SK-N-SH treated with all-trans-retinoic acid at 6 μM for 48 hours (cell line): ENCODE measurements at regions not wholly inside any gene's neighbourhood (a gene's known extent, or its start where the extent isn't known, plus 50 kb on each side); places are given as distances from the start of the nearest gene placed in this dataset.

ENCODE experiments used
- ATAC-seq: fragments of 200-7000 bp; cut with Tn5 transposase; 3 replicates; pipeline ENCODE4 v1.9.1; 2020; ENCODE audit warnings: mild to moderate bottlenecking, moderate library complexity
- BACH2 ChIP-seq: fragments of 250-450 bp; sonication (Bioruptor Pico); IDR thresholded peaks from 2 replicates; pipeline ENCODE4 v1.9.0; 2021; ENCODE audit warnings: mild to moderate bottlenecking, borderline replicate concordance
- CSDC2 ChIP-seq: fragments of 250-450 bp; sonication (Bioruptor Pico); IDR thresholded peaks from 2 replicates; pipeline ENCODE4 v1.5.0; 2020; ENCODE audit warnings: mild to moderate bottlenecking, moderate library complexity
- ESRRG ChIP-seq: fragments of 250-450 bp; sonication (Bioruptor Pico); IDR thresholded peaks from 2 replicates; pipeline ENCODE4 v1.6.1; 2021; ENCODE audit warnings: mild to moderate bottlenecking
- ISL1 ChIP-seq: fragments of 250-450 bp; sonication (Bioruptor Pico); IDR thresholded peaks from 2 replicates; pipeline ENCODE4 v2.1.2; 2022; ENCODE audit warnings: mild to moderate bottlenecking, moderate library complexity
- OSR1 ChIP-seq: fragments of 250-450 bp; sonication (Bioruptor Pico); IDR thresholded peaks from 2 replicates; pipeline ENCODE4 v1.8.0; 2022; ENCODE audit warnings: moderate library complexity, mild to moderate bottlenecking, inconsistent platforms
- PPARA ChIP-seq: fragments of 250-450 bp; sonication (Bioruptor Pico); IDR thresholded peaks from 2 replicates; pipeline ENCODE4 v1.5.0; 2020; ENCODE audit warnings: mild to moderate bottlenecking, borderline replicate concordance
- RARB ChIP-seq: fragments of 250-450 bp; sonication (Bioruptor Pico); IDR thresholded peaks from 2 replicates; pipeline ENCODE4 v1.8.0; 2021; ENCODE audit warnings: mild to moderate bottlenecking, moderate library complexity
- SNAI2 ChIP-seq: fragments of 250-450 bp; sonication (Bioruptor Pico); IDR thresholded peaks from 2 replicates; pipeline ENCODE4 v1.5.0; 2020; ENCODE audit warnings: mild to moderate bottlenecking, moderate library complexity
- TCF4 ChIP-seq: fragments of 250-450 bp; sonication (Bioruptor Pico); IDR thresholded peaks from 2 replicates; pipeline ENCODE4 v1.8.0; 2021; ENCODE audit warnings: mild to moderate bottlenecking, moderate library complexity, borderline replicate concordance
- TOX ChIP-seq: fragments of 250-450 bp; sonication (Bioruptor Pico); IDR thresholded peaks from 2 replicates; pipeline ENCODE4 v1.8.0; 2021; ENCODE audit warnings: mild to moderate bottlenecking, moderate library complexity, borderline replicate concordance
- ZC3H10 ChIP-seq: fragments of 250-450 bp; sonication (Bioruptor Pico); IDR thresholded peaks from 2 replicates; pipeline ENCODE4 v1.5.1; 2021; ENCODE audit warnings: mild to moderate bottlenecking, moderate library complexity
- ZFP3 ChIP-seq: fragments of 250-450 bp; sonication (Bioruptor Pico); IDR thresholded peaks from 2 replicates; pipeline ENCODE4 v1.5.0; 2020; ENCODE audit warnings: mild to moderate bottlenecking, moderate library complexity
- ZFP30 ChIP-seq: fragments of 450-650 bp; formaldehyde crosslinking; IDR thresholded peaks from 2 replicates; pipeline ENCODE4 v1.5.0; 2022; ENCODE audit warnings: mild to moderate bottlenecking, moderate library complexity
- ZNF565 ChIP-seq: fragments of 450-650 bp; formaldehyde crosslinking; conservative IDR thresholded peaks from 2 replicates; pipeline ENCODE4 v1.5.0; 2020; ENCODE audit warnings: low read depth, mild to moderate bottlenecking, moderate library complexity
- TF ChIP-seq, protein P1 (sequence below): fragments of 250-450 bp; sonication (Bioruptor Pico); IDR thresholded peaks from 2 replicates; pipeline ENCODE4 v1.5.0; 2020; ENCODE audit warnings: mild to moderate bottlenecking, moderate library complexity
- TF ChIP-seq, protein P2 (sequence below): fragments of 250-450 bp; sonication (Bioruptor Pico); IDR thresholded peaks from 2 replicates; pipeline ENCODE4 v1.5.1; 2021; ENCODE audit warnings: mild to moderate bottlenecking, moderate library complexity
- TF ChIP-seq, protein P3 (sequence below): fragments of 250-450 bp; sonication (Bioruptor Pico); IDR thresholded peaks from 2 replicates; pipeline ENCODE4 v1.8.0; 2020; ENCODE audit warnings: mild to moderate bottlenecking, moderate library complexity, borderline replicate concordance
- TF ChIP-seq, protein P4 (sequence below): fragments of 250-450 bp; sonication (Bioruptor Pico); IDR thresholded peaks from 2 replicates; pipeline ENCODE4 v1.5.1; 2020; ENCODE audit warnings: low read depth, mild to moderate bottlenecking, moderate library complexity

DNA sequence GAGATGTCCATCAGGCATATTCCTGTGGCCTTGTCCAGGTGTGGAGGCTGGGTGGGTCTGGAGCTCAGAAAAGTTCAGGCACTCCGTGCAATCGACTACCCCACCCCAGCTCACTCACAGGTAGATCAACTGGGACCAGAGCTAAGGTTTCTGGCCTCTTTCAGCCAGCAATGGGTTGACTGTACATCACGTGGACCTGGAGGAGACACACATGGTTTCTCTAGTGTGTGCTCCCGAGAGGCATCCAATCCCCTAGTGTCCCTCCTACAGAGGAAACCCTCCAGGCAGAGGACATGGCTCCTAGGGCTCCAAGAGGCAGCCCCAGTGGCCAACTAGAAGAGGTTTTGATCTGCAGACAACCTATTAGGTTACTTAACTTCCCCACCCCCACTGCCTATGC is 119.5 kb upstream of the RGS6 start:
- no peak for ATAC-seq
- TF ChIP-seq BACH2 (no peak), ZC3H10 (CRISPR knock-in tag) (no peak), RARB (no peak), CSDC2 (CRISPR knock-in tag) (no peak), ZFP30 (no peak), ZFP3 (CRISPR knock-in tag) (no peak)
- TF ChIP-seq, protein P1, sequence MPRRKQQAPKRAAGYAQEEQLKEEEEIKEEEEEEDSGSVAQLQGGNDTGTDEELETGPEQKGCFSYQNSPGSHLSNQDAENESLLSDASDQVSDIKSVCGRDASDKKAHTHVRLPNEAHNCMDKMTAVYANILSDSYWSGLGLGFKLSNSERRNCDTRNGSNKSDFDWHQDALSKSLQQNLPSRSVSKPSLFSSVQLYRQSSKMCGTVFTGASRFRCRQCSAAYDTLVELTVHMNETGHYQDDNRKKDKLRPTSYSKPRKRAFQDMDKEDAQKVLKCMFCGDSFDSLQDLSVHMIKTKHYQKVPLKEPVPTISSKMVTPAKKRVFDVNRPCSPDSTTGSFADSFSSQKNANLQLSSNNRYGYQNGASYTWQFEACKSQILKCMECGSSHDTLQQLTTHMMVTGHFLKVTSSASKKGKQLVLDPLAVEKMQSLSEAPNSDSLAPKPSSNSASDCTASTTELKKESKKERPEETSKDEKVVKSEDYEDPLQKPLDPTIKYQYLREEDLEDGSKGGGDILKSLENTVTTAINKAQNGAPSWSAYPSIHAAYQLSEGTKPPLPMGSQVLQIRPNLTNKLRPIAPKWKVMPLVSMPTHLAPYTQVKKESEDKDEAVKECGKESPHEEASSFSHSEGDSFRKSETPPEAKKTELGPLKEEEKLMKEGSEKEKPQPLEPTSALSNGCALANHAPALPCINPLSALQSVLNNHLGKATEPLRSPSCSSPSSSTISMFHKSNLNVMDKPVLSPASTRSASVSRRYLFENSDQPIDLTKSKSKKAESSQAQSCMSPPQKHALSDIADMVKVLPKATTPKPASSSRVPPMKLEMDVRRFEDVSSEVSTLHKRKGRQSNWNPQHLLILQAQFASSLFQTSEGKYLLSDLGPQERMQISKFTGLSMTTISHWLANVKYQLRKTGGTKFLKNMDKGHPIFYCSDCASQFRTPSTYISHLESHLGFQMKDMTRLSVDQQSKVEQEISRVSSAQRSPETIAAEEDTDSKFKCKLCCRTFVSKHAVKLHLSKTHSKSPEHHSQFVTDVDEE (CRISPR knock-in tag), result no peak
- TF ChIP-seq, protein P2, sequence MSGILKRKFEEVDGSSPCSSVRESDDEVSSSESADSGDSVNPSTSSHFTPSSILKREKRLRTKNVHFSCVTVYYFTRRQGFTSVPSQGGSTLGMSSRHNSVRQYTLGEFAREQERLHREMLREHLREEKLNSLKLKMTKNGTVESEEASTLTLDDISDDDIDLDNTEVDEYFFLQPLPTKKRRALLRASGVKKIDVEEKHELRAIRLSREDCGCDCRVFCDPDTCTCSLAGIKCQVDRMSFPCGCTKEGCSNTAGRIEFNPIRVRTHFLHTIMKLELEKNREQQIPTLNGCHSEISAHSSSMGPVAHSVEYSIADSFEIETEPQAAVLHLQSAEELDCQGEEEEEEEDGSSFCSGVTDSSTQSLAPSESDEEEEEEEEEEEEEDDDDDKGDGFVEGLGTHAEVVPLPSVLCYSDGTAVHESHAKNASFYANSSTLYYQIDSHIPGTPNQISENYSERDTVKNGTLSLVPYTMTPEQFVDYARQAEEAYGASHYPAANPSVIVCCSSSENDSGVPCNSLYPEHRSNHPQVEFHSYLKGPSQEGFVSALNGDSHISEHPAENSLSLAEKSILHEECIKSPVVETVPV (CRISPR knock-in tag), result no peak
- TF ChIP-seq, protein P3, sequence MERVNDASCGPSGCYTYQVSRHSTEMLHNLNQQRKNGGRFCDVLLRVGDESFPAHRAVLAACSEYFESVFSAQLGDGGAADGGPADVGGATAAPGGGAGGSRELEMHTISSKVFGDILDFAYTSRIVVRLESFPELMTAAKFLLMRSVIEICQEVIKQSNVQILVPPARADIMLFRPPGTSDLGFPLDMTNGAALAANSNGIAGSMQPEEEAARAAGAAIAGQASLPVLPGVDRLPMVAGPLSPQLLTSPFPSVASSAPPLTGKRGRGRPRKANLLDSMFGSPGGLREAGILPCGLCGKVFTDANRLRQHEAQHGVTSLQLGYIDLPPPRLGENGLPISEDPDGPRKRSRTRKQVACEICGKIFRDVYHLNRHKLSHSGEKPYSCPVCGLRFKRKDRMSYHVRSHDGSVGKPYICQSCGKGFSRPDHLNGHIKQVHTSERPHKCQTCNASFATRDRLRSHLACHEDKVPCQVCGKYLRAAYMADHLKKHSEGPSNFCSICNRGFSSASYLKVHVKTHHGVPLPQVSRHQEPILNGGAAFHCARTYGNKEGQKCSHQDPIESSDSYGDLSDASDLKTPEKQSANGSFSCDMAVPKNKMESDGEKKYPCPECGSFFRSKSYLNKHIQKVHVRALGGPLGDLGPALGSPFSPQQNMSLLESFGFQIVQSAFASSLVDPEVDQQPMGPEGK (CRISPR knock-in tag), result no peak

DNA sequence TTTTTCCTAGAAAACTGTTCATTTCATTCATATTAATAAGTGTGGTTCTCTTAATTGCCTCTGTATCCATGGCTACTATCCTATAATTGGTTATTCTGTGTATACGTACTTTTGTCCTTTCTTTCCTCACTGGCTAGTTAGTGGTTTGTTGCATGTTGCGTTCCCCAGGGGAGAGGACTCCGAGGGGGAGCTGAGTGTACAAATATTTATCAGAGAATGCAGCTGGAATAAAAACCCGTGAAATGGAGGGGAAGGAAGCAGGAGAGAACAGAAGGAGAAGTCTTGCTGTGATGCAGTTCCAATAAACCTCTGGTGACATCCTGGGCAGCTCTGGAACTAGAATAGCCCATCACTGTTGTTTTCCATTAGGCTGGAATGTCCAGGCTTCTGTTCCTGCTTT is 117.1 kb upstream of the RGS6 start:
- TF ChIP-seq TOX, result no peak
- TF ChIP-seq, protein P3 (CRISPR knock-in tag), result no peak
- TF ChIP-seq OSR1 (CRISPR knock-in tag), result no peak
- TF ChIP-seq ESRRG, result no peak
- no peak for TF ChIP-seq SNAI2 (CRISPR knock-in tag)
- TF ChIP-seq, all 23 proteins: peak for 0
- no peak for ATAC-seq

DNA sequence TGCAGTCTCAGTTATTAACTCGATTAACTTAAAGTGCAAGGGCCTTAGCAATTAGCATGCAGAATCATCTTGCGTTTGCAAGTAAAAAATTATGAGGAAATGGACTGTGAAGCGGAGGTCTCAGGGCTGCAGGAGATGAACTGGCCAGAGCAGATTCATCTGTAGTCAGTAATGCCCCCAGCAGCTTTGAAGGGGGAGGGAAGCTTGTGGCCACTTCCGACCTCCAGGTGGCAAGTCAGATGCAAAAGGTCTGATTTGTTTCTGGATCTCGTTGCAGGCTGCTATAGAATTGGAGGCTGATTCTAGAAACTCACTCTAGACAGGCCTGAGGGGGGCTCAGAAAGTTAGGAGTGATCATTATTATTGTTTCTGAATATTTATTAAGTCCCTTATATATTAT is 107.4 kb upstream of the RGS6 start:
- TF ChIP-seq RARB, result no peak
- TF ChIP-seq CSDC2 (CRISPR knock-in tag), result no peak
- TF ChIP-seq, protein P1 (CRISPR knock-in tag), result no peak
- TF ChIP-seq BACH2, result no peak
- no peak for TF ChIP-seq PPARA (CRISPR knock-in tag)
- TF ChIP-seq SNAI2 (CRISPR knock-in tag), result no peak
- TF ChIP-seq ISL1, result no peak
- no peak for TF ChIP-seq ZNF565 (CRISPR knock-in tag)
- TF ChIP-seq, protein P3 (CRISPR knock-in tag), result no peak
- TF ChIP-seq, protein P2 (CRISPR knock-in tag), result no peak
- no peak for TF ChIP-seq OSR1 (CRISPR knock-in tag)
- no peak for TF ChIP-seq ZFP30
- TF ChIP-seq, protein P4, sequence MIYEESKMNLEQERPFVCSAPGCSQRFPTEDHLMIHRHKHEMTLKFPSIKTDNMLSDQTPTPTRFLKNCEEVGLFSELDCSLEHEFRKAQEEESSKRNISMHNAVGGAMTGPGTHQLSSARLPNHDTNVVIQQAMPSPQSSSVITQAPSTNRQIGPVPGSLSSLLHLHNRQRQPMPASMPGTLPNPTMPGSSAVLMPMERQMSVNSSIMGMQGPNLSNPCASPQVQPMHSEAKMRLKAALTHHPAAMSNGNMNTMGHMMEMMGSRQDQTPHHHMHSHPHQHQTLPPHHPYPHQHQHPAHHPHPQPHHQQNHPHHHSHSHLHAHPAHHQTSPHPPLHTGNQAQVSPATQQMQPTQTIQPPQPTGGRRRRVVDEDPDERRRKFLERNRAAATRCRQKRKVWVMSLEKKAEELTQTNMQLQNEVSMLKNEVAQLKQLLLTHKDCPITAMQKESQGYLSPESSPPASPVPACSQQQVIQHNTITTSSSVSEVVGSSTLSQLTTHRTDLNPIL (CRISPR knock-in tag), result no peak
- no peak for TF ChIP-seq TCF4 (CRISPR knock-in tag)
- TF ChIP-seq, all 23 proteins: peak for 0
- no peak for ATAC-seq
